ENCODE measurements at regions not wholly inside any gene's neighbourhood (a gene's known extent, or its start where the extent isn't known, plus 50 kb on each side); places are given as distances from the start of the nearest gene placed in this dataset.

DNA sequence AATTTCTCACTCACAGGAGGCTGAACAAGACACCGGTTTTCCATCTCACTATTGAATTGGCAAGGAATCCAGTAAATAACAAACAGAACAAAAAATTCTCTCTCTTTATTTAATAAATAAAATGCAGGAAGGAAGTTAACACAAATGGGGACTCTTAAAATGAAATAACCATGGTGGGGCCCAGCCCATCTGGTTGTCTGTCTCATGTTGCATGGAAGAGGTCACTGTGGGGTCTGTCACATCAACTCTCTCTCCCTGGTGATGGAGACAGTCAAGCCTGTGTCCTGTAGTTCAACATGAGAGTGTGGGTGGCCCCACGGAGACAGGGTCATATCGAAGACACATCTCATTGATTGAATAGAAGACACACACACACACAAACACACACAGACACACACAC lies 297.7 kb downstream of the IRX2 start:
- DNase-seq (ENCODE audit: low read depth in 2 of 2): no peak

DNA sequence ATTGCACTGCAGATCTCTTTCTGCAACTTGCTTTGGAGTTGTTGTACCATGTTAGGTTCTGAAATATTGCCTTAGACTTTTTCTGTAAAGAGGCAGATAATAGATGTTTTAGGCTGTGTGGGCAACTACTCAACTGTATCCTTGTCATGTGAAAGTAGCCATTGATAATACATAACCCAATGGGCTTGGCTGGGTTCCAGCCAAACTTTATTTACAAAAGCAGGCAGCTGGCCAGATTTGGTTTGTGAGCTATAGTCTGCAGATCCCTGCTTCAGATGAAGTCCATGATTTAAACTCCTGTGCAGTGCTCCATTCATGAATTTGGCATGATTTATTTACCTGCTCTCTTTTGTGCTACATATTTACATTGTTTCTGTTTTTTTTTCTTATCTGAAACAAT lies 300.4 kb downstream of the IRX2 start:
- DNase-seq (ENCODE audit: low read depth in 2 of 2): no peak

DNA sequence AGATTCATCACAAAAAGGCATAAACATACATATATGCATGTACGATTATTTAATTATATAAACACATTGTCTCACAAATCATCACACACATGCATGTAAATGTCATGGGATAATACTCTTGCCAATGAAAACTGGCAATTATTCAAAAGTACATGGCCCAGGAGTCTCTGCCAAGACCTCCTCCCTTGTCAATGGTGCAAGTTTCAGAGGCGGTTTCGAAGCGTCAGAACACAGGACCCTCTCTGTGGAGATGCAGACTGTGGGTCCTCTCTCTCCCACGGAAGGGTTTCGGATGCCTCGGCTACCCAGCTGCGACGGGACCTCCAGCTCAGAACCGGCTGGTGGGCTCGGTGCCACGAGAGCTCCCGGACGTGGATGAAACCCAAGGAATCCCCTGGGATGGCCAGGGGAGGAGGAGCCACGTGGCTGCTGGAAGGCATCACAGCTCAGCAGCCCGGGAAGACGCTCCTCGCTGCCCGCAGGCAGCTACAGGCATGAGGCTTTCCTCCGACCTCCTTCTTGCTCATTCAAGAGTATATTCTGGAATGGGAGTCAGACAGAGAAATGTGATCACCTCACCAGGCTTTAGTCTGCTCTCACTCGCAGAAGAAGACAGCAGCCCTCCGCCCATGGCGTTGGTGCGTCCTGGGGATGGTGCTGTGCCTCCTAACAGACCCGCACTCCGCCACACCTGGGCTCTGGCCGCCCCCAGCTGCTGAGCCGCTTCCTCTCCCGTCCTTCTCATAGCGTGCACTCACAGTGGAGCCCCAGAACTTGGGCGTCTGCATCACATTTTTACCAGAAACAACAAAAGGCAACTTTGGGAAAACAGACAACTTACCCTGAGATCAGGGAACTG lies 308.8 kb downstream of the IRX2 start:
- no peak for DNase-seq (ENCODE audit: low read depth in 2 of 2)

DNA sequence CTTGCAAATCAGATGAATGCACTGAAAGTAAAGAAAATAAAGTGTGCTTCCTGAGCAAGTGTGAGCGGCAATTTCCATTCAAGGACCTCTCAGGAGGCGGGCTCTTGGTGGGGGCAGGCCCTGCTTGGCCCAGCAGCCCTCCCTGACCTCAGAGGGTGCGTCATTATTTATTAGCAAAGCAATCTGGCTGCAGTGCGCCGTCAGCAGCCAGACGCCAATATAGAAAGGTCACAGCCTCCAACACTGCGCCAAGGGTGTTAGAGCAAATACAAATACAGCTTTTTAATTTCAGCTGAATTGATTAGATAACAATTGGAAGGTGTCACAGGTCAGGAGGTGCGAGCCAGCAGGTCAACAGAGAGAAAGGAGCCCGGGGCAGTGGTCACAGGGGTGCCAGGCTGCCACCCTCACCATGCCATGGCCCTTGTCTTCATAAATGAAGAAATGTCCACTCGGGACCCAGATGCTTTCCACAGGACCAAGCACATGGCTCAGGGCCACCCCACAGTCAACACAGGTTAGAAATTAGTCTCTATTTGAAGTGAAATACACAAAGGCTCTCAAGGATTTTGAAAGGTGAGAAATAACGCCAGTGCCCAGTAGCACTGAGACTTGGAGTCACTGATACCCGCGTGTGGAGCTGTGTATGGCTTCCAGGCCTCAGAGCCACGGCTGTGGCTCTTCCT lies 309.8 kb downstream of the IRX2 start:
- DNase-seq (ENCODE audit: low read depth in 2 of 2): no peak

DNA sequence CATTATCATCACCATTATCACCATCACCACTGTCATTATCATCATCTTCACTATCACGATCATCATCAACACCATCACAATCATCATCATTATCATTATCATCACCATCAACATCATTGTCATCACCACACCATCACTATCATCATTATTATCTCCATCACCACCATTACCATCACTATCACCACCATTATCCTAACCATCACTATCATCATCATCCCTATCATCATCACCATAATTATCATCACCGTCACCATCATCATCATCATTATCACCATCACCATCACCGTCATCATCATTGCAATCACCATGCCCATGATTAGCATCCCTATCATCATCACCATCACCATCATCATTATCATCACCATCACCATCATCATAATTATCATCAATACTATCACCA lies 311.9 kb downstream of the IRX2 start:
- DNase-seq (ENCODE audit: low read depth in 2 of 2): no peak

DNA sequence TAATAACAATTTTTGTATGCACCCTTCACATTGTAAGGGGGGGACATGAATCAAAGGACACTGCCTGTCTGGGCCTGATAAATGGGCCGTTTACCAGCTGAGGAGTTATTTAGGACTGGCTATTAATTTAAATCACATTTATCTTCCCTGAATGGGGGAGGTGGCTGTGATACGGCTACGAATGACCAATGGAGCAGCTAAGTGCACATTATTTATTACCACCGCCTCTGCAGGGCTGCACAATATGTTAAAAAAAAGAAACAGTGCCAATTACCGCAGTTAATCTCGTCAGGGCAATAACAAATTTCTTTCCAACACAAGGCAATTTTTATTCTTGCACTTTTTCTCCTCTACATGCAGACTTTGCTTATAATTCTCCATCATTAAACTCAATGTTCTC lies 318.4 kb downstream of the IRX2 start:
- DNase-seq (ENCODE audit: low read depth in 2 of 2): no peak

DNA sequence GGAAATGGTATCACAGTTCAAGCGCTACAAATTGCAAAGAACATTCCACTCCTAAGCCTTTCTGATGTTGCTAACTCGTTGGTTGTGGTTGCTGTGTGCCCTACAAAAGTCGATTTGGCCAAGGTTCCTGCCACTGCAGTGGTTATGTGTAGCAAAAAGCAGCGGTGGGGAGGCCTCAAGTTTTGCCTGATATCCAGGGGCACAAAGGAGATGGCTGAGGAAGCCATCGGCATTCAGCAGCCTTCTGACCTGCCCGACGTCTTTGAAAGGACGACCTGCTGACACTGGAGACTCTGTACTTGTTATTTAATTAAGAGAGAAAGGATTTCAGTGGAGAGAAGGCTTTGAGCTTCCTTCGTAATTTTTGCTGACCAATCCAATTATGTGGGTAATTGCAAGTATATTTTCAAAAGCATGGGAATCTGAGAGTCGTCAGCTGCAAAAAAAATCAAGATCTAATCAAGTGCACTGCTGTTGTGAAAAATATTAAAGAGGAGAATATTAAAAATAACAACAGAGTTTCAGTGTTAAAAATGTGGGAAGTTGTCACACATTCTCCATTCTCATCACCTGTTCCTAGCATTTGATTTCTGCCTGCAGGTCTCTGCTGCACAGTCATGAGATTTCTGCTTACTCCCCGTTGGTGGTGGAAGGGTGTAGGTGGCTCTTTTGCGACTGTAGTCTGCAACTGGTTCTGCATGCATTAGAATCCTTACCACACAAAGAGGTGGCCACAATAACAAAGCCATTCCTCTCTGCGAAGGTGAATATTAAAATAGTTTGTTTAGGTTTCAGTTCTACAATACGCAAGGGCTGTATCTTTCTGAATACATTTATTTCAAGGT lies 319.2 kb downstream of the IRX2 start:
- DNase-seq (ENCODE audit: low read depth in 2 of 2): no peak

DNA sequence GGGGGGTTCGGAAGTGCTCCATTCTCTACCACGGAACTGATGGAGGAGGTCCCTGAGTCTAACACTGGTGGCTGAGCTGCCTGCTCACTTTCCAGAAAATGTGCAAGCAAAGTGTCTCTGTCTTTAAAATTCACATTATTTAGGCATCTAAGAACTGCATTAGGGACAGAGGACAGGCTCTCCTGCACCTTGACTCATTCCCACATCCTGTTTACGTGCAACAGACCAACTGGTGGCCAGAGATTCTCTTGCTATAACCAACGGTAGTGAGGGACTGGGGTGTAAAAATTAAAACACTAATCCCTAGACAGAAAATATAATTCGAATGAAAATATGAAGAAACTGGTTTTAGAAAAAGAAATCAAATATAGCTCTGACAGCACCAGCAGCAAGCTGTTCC lies 320.9 kb downstream of the IRX2 start:
- DNase-seq (ENCODE audit: low read depth in 2 of 2): no peak

DNA sequence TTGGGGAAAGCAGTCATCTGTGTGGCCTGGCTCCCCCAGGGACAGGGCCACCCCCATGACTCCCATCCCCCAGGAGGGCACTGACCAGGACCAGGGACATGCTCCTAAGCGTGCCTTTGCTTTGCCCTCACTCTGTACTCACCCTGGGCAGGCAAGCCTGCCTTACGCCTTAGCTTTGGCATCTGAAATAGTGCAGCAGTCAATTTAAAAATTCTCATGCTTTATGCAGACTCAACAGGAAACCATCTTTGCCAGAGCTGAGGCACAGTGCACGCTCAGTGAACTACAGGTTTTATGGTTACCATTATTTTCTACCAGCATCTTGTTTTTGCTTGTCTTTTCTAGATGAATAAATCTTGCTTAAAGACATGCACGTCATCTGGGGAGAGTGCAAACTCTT lies 323.5 kb downstream of the IRX2 start:
- no peak for DNase-seq (ENCODE audit: low read depth in 2 of 2)

DNA sequence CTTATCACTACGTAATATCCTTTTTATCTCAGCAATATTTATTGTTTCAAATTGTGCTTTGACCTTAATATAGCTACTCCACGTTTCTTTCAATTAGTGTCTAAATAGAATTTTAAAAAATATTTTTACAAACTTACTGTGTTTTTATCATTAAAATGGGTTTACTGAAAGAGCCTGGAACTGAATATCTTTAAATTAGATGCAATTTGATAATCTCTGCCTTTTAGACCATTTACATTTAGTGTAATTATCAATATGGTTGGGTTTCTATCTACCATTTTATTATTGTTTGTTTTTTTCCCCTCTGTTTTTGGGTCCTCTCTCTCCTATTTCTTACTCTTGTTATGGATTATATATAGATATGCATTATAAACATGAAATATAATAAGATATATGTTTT lies 327.8 kb downstream of the IRX2 start:
- DNase-seq (ENCODE audit: low read depth in 2 of 2): no peak

DNA sequence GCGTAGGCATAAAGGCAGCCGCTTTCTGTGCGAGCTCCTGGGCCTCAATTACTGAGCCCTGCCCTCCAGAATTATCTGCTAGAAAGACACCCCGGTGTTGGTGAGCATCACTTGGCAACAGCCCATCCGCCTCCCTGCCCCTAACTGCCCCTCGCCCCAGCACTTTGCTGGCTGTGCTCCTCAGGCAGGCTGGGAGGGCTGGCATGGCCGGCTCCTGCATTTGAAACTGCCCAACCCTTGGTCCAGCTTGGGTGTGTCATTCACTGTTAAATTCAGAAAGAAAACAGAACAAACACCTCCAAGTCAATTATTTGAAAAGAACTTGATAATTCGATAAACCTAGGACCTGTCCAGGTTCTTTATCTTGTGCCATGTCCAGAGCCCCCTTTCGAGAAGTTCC lies 334.2 kb downstream of the IRX2 start:
- no peak for DNase-seq (ENCODE audit: low read depth in 2 of 2)

DNA sequence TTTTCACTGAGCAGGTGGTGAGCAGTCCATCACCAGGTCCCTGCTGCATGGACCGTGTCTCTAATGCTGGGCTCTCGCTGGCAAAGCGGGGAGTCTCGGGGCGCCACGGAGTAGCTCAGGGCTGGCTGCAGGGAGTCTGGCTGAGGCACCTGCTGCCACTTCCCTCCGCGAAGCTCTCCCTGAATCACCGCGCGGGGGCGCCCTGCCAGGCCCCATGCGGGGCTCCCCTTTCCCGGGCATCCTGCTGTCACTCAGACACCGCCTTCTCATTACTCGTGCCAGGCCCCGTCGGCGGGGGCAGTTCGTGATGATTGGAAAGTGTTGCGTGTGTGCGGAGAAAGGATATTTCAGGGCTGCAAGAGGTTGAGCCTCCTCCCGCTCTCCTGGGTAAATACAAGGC lies 335.8 kb downstream of the IRX2 start:
- DNase-seq (ENCODE audit: low read depth in 2 of 2): no peak

DNA sequence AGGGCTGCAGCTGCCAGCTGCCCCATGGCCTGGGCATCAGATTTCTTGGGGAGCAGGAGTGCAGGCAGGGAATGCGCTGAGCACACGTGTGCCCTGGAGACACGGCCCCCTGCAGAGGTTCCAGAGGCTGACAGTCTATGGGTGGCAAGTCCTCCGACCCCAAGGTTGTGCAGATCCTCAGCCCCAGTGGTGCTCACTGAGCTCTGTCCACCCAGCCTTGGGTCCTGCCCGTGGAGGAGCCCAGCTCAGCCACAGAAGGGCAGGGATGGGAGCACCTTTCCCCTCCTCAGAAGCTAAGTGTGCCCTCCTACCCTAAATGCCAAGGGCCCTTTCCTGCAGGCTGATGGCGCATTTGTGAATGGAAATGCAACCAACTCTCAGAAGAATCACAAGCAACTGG lies 341.0 kb downstream of the IRX2 start:
- no peak for DNase-seq (ENCODE audit: low read depth in 2 of 2)

DNA sequence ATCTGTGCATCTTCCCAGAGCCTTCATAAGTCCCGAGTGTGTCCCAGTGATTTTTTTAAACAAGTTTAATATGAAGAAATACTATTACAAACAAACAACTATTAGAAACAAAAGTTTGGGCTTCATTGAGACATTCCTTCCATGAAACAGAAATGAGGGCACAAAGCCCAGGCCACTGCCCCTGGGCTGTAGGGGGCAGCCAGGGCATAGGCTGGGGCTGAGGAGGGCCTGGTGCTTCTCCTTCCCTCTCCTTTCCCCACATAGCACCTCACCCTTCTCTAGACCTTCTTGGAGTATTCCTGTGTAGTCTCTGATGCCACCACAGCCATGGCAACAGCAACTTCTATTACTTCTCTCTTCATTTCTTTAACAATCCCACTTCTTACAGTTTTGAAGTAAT lies 348.2 kb downstream of the IRX2 start:
- no peak for DNase-seq (ENCODE audit: low read depth in 2 of 2)

DNA sequence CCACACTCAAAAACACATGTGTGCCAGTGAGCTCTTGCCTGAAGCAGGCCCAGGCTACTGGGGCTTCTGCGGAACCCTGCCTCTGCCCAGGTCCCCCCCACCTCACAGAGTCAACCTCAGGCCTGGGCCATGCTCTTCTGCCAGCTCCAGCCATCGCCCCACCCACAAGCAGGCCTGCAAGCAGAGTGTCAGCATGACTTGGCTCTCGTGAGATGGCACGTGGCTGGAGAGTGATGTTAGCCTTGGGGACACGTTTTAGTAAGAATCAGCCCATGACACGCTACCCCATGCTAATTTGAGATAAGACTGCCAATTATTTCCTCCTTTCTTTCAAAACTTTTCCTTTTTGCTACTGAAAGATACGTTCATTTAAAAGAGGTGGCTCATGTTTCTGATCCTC lies 351.7 kb downstream of the IRX2 start:
- DNase-seq (ENCODE audit: low read depth in 2 of 2): no peak

DNA sequence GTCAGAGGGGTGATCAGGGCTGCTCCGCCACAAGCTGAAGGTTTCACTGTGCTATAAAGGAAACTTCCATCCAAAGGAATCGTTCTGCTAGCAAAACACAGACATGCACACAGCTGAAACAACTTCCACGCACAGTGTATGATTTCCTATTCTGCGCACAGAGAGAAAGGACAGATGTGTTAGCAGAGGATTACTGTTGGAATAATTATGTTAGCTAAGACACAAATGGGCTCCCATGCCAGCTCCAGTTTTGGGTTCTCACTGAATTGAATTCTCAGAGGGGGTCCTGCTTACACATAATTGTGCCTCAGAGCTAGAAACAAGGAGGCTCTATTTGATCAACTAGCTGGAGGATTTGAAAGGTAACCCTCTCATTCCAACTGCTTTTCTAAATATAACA lies 352.4 kb downstream of the IRX2 start:
- DNase-seq (ENCODE audit: low read depth in 2 of 2): no peak

DNA sequence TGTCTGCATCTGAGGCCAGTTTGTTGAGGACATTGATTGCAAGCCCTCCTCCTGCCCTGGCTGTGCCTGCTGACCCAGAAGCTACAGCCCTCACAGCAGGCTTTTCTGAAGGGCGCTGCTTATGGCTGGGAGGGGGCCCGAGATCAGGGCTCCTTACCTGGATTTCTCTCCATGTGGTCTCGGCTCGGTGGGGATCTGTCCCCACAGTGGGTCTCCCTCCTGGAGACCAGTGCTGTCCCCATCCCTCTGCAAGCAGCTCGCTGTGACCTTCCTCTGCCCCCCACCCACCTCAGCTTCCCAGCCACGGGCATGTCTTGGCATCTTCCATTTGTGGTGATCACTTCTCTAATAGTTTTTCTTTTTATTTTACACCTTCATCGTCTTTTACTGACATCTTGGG lies 357.9 kb downstream of the IRX2 start:
- no peak for DNase-seq (ENCODE audit: low read depth in 2 of 2)

DNA sequence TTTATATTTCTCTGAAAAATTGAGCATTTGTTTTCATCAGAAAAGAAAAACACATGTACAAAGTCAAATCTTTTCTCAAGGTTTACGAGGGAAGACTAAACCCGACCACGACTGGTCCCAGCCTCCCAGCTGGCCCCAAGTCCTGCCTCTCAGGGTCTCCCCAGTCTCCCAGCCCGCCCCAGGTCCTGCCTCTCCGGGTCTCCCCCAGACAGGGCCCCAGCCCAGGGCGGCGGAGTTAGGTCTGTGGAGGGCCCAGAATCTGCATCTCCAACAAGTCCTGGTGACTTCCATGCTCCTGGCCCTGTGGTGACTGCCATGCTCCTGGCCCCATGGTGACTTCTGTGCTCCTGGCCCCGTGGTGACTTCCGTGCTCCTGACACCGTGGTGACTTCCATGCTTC lies 359.9 kb downstream of the IRX2 start:
- no peak for DNase-seq (ENCODE audit: low read depth in 2 of 2)

DNA sequence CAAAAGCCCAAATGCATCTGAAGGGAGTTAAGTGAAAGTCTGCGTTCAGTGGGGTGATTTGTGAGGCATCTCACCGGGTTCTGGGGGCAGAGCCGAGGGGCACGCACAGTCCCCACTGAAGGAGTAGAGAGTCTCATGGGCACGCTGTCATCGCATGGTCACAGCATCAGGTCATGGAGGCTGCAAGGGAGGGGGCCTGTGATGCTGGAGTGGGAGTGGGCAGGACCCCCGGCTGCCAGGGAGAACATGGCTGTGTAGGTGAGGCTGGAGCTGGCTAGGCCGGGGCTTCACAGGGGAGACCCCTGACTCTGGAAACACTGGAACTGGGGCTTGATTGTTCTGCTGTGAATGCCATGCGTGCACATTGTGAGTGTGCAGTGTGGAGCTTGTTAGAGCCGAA lies 360.5 kb downstream of the IRX2 start:
- DNase-seq (ENCODE audit: low read depth in 2 of 2): no peak

DNA sequence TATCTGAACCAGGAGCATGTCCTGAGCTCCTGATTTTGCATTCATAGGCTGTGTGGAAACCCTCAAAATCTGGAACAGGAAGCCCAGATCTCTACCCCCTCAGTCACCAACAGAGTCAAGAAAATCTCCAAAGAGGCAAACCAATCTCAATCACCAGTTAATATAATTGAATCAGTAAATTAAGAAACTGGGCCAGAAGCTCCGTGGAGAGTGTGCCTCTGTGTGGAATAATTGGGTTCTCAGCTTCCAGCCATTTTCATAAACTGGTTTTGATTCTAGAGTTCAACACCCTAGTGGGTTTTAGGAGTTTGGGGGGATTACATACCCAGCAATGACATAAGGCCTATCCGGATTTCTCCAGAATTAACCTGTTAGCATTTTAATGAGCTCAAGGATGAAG lies 362.9 kb downstream of the IRX2 start:
- no peak for DNase-seq (ENCODE audit: low read depth in 2 of 2)

DNA sequence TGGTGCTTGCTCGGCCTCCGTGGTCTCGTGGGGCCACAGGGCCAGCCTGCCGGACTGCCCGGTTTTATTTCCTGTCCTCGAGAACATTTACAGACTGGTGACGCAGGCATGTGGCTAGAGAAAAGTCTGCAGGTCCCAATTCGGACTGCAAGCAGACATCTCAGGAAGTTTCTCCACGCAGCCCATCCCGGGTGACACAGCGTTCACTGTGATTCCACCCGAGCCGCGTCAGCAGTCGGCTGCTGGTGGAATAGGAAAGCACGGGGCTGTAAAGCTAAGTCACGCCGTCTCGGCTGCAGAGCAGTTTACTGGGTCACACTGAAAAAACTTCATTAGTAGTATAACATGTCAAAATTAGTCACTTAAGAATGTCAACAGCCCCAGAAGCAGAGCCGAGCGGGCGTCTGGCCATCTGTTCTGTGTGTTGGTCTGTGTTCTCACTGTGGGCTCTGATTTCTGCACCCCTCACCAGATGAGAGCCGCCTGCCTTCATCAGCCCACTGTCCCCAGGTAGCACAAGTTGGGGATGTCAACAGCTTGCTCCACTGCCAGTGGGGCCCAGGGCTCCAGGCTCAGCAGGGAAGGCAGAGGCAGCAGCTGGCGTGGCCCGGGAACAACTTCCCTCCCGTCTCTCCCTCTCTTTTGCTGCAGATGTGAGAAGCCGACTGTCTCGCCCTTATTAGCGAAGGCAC lies 363.7 kb downstream of the IRX2 start:
- no peak for DNase-seq (ENCODE audit: low read depth in 2 of 2)

DNA sequence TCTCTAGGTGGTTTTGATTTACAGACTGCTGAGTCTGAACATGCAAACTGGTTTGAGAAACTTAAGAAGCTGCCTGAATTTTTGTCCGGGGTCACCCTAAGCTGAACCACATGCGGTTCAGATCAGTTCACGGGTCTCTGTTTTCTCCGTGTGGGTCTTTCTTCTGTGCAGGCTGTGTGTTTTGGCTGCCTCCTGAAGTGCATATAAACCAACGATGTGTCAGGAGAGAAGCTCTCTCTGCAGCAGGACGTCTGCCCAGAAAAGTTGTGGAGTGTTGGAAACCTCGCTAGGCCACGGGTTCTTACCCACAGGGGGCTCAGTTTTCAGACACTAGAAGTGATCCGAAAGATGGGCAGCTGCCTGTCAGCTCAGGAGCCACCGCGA lies 364.2 kb downstream of the IRX2 start:
- no peak for DNase-seq (ENCODE audit: low read depth in 2 of 2)
